CD14-positive monocyte (primary cell): ENCODE measurements at regions not wholly inside any gene's neighbourhood (a gene's known extent, or its start where the extent isn't known, plus 50 kb on each side); places are given as distances from the start of the nearest gene placed in this dataset.

ENCODE experiments used
- DNase-seq, 3 donors: peaks; one replicate each; pipeline ENCODE4 v3.0.0-alpha.2; 2011 to 2022
- H2AFZ ChIP-seq: 2 replicates; pipeline ENCODE4 v1.6.0; 2012; ENCODE audit warnings: mild to moderate bottlenecking, low read depth, low read length, inconsistent platforms; ENCODE audit not compliant: insufficient read depth, poor library complexity, severe bottlenecking
- H3K27ac ChIP-seq, 2 donors: 1 replicate in 1 of 2; 2 replicates in 1 of 2; pipeline ENCODE4 v1.5.1; 2012 to 2013; ENCODE audit warnings: low read length in 2 of 2, control low read depth in 1 of 2, inconsistent platforms in 1 of 2, low read depth in 1 of 2, mild to moderate bottlenecking in 1 of 2
- H3K27me3 ChIP-seq, 2 donors: one replicate each; pipeline versions ENCODE4 v1.6.0 to v1.6.1; 2011 to 2013; ENCODE audit warnings: low read length in 2 of 2; ENCODE audit not compliant: control insufficient read depth in 2 of 2, insufficient read depth in 2 of 2
- H3K36me3 ChIP-seq, 2 donors: replicated peaks in 1 of 2; 1 replicate in 1 of 2; 2 replicates in 1 of 2; pipeline versions ENCODE4 v1.5.1 to v1.6.1; 2012 to 2013; ENCODE audit warnings: low read length in 2 of 2, control low read depth in 1 of 2, inconsistent platforms in 1 of 2, mild to moderate bottlenecking in 1 of 2; ENCODE audit not compliant: insufficient read depth in 2 of 2, control insufficient read depth in 1 of 2
- H3K4me1 ChIP-seq, 2 donors: 1 replicate in 1 of 2; 2 replicates in 1 of 2; pipeline versions ENCODE4 v1.5.1 to v1.6.1; 2012 to 2013; ENCODE audit warnings: low read length in 2 of 2, control low read depth in 1 of 2, inconsistent platforms in 1 of 2, mild to moderate bottlenecking in 1 of 2, moderate library complexity in 1 of 2; ENCODE audit not compliant: insufficient read depth in 2 of 2, control insufficient read depth in 1 of 2
- H3K4me2 ChIP-seq: replicated peaks from 2 replicates; pipeline ENCODE3; 2012; ENCODE audit warnings: low read length, moderate library complexity, mild to moderate bottlenecking; ENCODE audit not compliant: poor library complexity, severe bottlenecking; ENCODE audit errors: extremely low read depth
- H3K4me3 ChIP-seq, 3 experiments: fragments of 200-600 bp in 1 of 3; sonication (generic) in 1 of 3; replicated peaks in 1 of 3; 1 replicate in 2 of 3; 2 replicates in 1 of 3; pipeline ENCODE4 v1.5.1; 2011 to 2013; ENCODE audit warnings: low read length in 3 of 3, mild to moderate bottlenecking in 3 of 3, control low read depth in 2 of 3, low read depth in 2 of 3, inconsistent platforms in 1 of 3, moderate library complexity in 1 of 3
- H3K79me2 ChIP-seq: 2 replicates; pipeline ENCODE4 v1.6.0; 2012; ENCODE audit warnings: mild to moderate bottlenecking, control low read depth, inconsistent platforms, low read length, moderate library complexity; ENCODE audit not compliant: insufficient read depth
- H3K9ac ChIP-seq: 2 replicates; pipeline ENCODE4 v1.6.0; 2017; ENCODE audit warnings: low read length, mild to moderate bottlenecking; ENCODE audit not compliant: insufficient read depth, poor library complexity, severe bottlenecking
- H3K9me3 ChIP-seq, 2 donors: replicated peaks in 1 of 2; 1 replicate in 1 of 2; 2 replicates in 1 of 2; pipeline versions ENCODE4 v1.5.1 to v1.6.1; 2012 to 2013; ENCODE audit warnings: low read length in 2 of 2, control low read depth in 1 of 2; ENCODE audit not compliant: control insufficient read depth in 1 of 2, insufficient read depth in 1 of 2
- H4K20me1 ChIP-seq: 2 replicates; pipeline ENCODE4 v1.6.0; 2012; ENCODE audit warnings: mild to moderate bottlenecking, low read length, control low read depth, moderate library complexity; ENCODE audit not compliant: insufficient read depth
- H3K27ac Mint-ChIP-seq, 7 donors: one replicate each; pipeline ENCODE4 v1.8.0; 2020; ENCODE audit warnings: mild to moderate bottlenecking in 7 of 7, mixed read lengths in 7 of 7, moderate library complexity in 6 of 7, inconsistent platforms in 2 of 7
- H3K27me3 Mint-ChIP-seq, 3 donors: one replicate each; pipeline ENCODE4 v1.8.0; 2021 to 2022; ENCODE audit warnings: low read depth in 3 of 3, mild to moderate bottlenecking in 3 of 3, mixed read lengths in 3 of 3, moderate library complexity in 3 of 3, inconsistent platforms in 1 of 3
- H3K36me3 Mint-ChIP-seq, 2 donors: one replicate each; pipeline ENCODE4 v1.8.0; 2020; ENCODE audit warnings: mixed read lengths in 2 of 2, inconsistent platforms in 1 of 2, mild to moderate bottlenecking in 1 of 2
- H3K4me1 Mint-ChIP-seq: one replicate; pipeline ENCODE4 v1.8.0; 2020; ENCODE audit warnings: mild to moderate bottlenecking, mixed read lengths
- H3K4me3 Mint-ChIP-seq, 2 donors: one replicate each; pipeline ENCODE4 v1.8.0; 2020; ENCODE audit warnings: mild to moderate bottlenecking in 2 of 2, mixed read lengths in 2 of 2, moderate library complexity in 1 of 2
- H3K9me3 Mint-ChIP-seq, 7 donors: one replicate each; pipeline ENCODE4 v1.8.0; 2020 to 2022; ENCODE audit warnings: mixed read lengths in 7 of 7, mild to moderate bottlenecking in 6 of 7, moderate library complexity in 6 of 7, inconsistent platforms in 2 of 7
- CTCF ChIP-seq: fragments of 200-600 bp; IDR thresholded peaks from one replicate; pipeline ENCODE4 v1.8.0; 2022; ENCODE audit warnings: antibody characterized with exemption, mild to moderate bottlenecking
- WGBS: methylation state at CpG from one replicate; pipeline ENCODE4 v1.1.5; 2013; ENCODE audit warnings: missing lambda C conversion rate; ENCODE audit not compliant: insufficient coverage; 5-methylcytosine and 5-hydroxymethylcytosine counted together
- intact Hi-C, 2 donors: fragments of 100-400 bp; cut with micrococcal nuclease; formaldehyde crosslinking; loops; one replicate each; pipeline versions ENCODE4 v1.15.0 to v1.15.1; 2023

- no peaks in the 10 kb centered on the region for H3K27me3 ChIP-seq
- H3K27ac ChIP-seq: no peak overlapping the region
- no peaks in the 10 kb centered on the region for H3K4me1 ChIP-seq
- H3K27me3 Mint-ChIP-seq: peaks cover 0 to 2% (median 0%) of the 10 kb centered on the region in 3 donors
- no peaks in the 10 kb centered on the region for H3K36me3 ChIP-seq
- H3K4me3 ChIP-seq: no peak overlapping the region
- peaks cover 4 to 20% (median 8%) of the 10 kb centered on the region in 7 donors for H3K9me3 Mint-ChIP-seq
- no peaks in the 10 kb centered on the region for H3K79me2 ChIP-seq
- H3K4me3 Mint-ChIP-seq: no peak overlapping the region
- H2AFZ ChIP-seq: no peak overlapping the region
- H3K9me3 ChIP-seq: no peaks in the 10 kb centered on the region
- H3K36me3 Mint-ChIP-seq: no peaks in the 10 kb centered on the region
- H3K4me2 ChIP-seq: no peak overlapping the region
- DNase-seq: no peak
- no peak for TF ChIP-seq CTCF
- no CpG with 5 or more reads among the region's 2 CpGs for WGBS
- intact Hi-C loops: no loop called here
- H4K20me1 ChIP-seq: no peaks in the 10 kb centered on the region
- H3K27ac Mint-ChIP-seq: no peak overlapping the region
- H3K4me1 Mint-ChIP-seq: no peaks in the 10 kb centered on the region
- no peak overlapping the region for H3K9ac ChIP-seq
Observed at GRCh38 chr4:14091966-14092365, 464.4 kb upstream of the BOD1L1 start.

- H4K20me1 ChIP-seq: no peaks in the 10 kb centered on the region
- DNase-seq: no peak
- no peak overlapping the region for H2AFZ ChIP-seq
- intact Hi-C loops: no loop called here
- no peaks in the 10 kb centered on the region for H3K4me1 Mint-ChIP-seq
- H3K4me2 ChIP-seq: no peak overlapping the region
- H3K79me2 ChIP-seq: no peaks in the 10 kb centered on the region
- H3K36me3 Mint-ChIP-seq: no peaks in the 10 kb centered on the region
- TF ChIP-seq CTCF: no peak
- no peaks in the 10 kb centered on the region for H3K9me3 ChIP-seq
- H3K27me3 ChIP-seq: no peaks in the 10 kb centered on the region
- H3K27ac ChIP-seq: no peak overlapping the region
- H3K9me3 Mint-ChIP-seq: peaks cover 4 to 20% (median 8%) of the 10 kb centered on the region in 7 donors
- H3K36me3 ChIP-seq: no peaks in the 10 kb centered on the region
- WGBS: 92% methylated on average over 3 of the region's 3 CpGs
- H3K4me3 ChIP-seq: no peak overlapping the region
- peaks cover 0 to 2% (median 0%) of the 10 kb centered on the region in 3 donors for H3K27me3 Mint-ChIP-seq
- H3K4me1 ChIP-seq: no peaks in the 10 kb centered on the region
- no peak overlapping the region for H3K9ac ChIP-seq
- no peak overlapping the region for H3K27ac Mint-ChIP-seq
- H3K4me3 Mint-ChIP-seq: no peak overlapping the region
Observed at GRCh38 chr4:14092741-14093140, 465.2 kb upstream of the BOD1L1 start.
